Breast epithelium (tissue), 4 donors: ENCODE measurements at regions not wholly inside any gene's neighbourhood (a gene's known extent, or its start where the extent isn't known, plus 50 kb on each side); places are given as distances from the start of the nearest gene placed in this dataset.
"Not testable (repeated sequence)": the region's sequence is repeated elsewhere in the genome, so short reads cannot be mapped to it uniquely, and the experiment has no call there.

Experiments
- DNase-seq, 2 donors: peaks; one replicate each; pipeline ENCODE4 v3.0.0-alpha.2; 2019; ENCODE audit warnings: low spot score in 2 of 2
- H3K27ac ChIP-seq, 2 donors: fragments of 200-600 bp; sonication (generic) in 1 of 2; one replicate each; pipeline ENCODE4 v1.5.1; 2016 to 2019; ENCODE audit warnings: mild to moderate bottlenecking in 1 of 2
- H3K27me3 ChIP-seq, 2 donors: fragments of 200-600 bp; sonication (generic) in 1 of 2; one replicate each; pipeline versions ENCODE4 v1.5.1 to v1.6.0; 2017 to 2019; ENCODE audit warnings: control low read depth in 1 of 2, mild to moderate bottlenecking in 1 of 2
- H3K36me3 ChIP-seq: fragments of 200-600 bp; one replicate; pipeline ENCODE4 v1.5.1; 2019
- H3K4me1 ChIP-seq, 2 donors: fragments of 200-600 bp; sonication (generic); one replicate each; pipeline ENCODE4 v1.5.1; 2016 to 2019; ENCODE audit warnings: control low read depth in 1 of 2
- H3K4me3 ChIP-seq, 3 donors: fragments of 200-600 bp; sonication (generic); 1 replicate in 2 of 3; 2 replicates in 1 of 3; pipeline ENCODE4 v1.5.1; 2016 to 2019; ENCODE audit warnings: mild to moderate bottlenecking in 3 of 3, moderate library complexity in 2 of 3
- H3K9me3 ChIP-seq, 2 donors: fragments of 200-600 bp; sonication (generic) in 1 of 2; one replicate each; pipeline ENCODE4 v1.5.1; 2016 to 2019; ENCODE audit warnings: control low read depth in 1 of 2
- CTCF ChIP-seq, 3 donors: fragments of 450-650 bp; IDR thresholded peaks; one replicate each; pipeline ENCODE4 v1.5.1; 2016 to 2017; ENCODE audit warnings: antibody characterized with exemption in 3 of 3, mild to moderate bottlenecking in 3 of 3, moderate library complexity in 3 of 3
- POLR2A ChIP-seq: fragments of 450-650 bp; IDR thresholded peaks from one replicate; pipeline ENCODE4 v1.6.1; 2016; ENCODE audit warnings: antibody characterized with exemption, mild to moderate bottlenecking, moderate library complexity
- POLR2AphosphoS5 ChIP-seq, 3 donors: sonication (generic); formaldehyde crosslinking; IDR thresholded peaks; one replicate each; pipeline ENCODE4 v1.6.1; 2017; ENCODE audit warnings: antibody characterized with exemption in 3 of 3
- intact Hi-C: fragments of 100-400 bp; cut with DNase I; formaldehyde crosslinking; loops from one replicate; pipeline ENCODE4 v1.15.1; 2023; ENCODE audit warnings: low total_unique reads

GRCh38 chr2:184444217-184444616 is 154.1 kb upstream of the ZNF804A start:
- DNase-seq = no peak
- TF ChIP-seq CTCF (IDR thresholded peaks at IDR 0.05) (no peak), POLR2AphosphoS5 (IDR thresholded peaks at IDR 0.05) (no peak), POLR2A (no peak)
- intact Hi-C loops = no loop called here

GRCh38 chr2:184444623-184445223 is 153.6 kb upstream of the ZNF804A start:
- no peak overlapping the region for H3K27ac ChIP-seq
- DNase-seq = no peak

More at GRCh38 chr2:184444217-184444616, 154.1 kb upstream of the ZNF804A start:
- Histone ChIP-seq H3K27me3 (no peaks in the 10 kb centered on the region), H3K4me3 (no peak overlapping the region), H3K9me3 (no peaks in the 10 kb centered on the region), H3K27ac (no peak overlapping the region), H3K4me1 (no peaks in the 10 kb centered on the region), H3K36me3 (no peaks in the 10 kb centered on the region)

GRCh38 chr2:184449760-184450159 is 148.6 kb upstream of the ZNF804A start:
- intact Hi-C loops = no loop called here
- no peak for TF ChIP-seq POLR2A
- TF ChIP-seq CTCF (IDR thresholded peaks at IDR 0.05) = no peak
- TF ChIP-seq POLR2AphosphoS5 (IDR thresholded peaks at IDR 0.05) = no peak
- no peak overlapping the region for H3K27ac ChIP-seq
- H3K27me3 ChIP-seq = no peaks in the 10 kb centered on the region
- no peaks in the 10 kb centered on the region for H3K4me1 ChIP-seq
- no peaks in the 10 kb centered on the region for H3K36me3 ChIP-seq
- H3K4me3 ChIP-seq = no peak overlapping the region
- H3K9me3 ChIP-seq = no peaks in the 10 kb centered on the region
- no peak for DNase-seq

More at GRCh38 chr2:184444623-184445223, 153.6 kb upstream of the ZNF804A start:
- H3K4me3 ChIP-seq = no peak overlapping the region
- TF ChIP-seq POLR2A (no peak), CTCF (IDR thresholded peaks at IDR 0.05) (no peak), POLR2AphosphoS5 (IDR thresholded peaks at IDR 0.05) (no peak)
- no peaks in the 10 kb centered on the region for H3K36me3 ChIP-seq
- no peaks in the 10 kb centered on the region for H3K4me1 ChIP-seq
- intact Hi-C loops = no loop called here
- no peaks in the 10 kb centered on the region for H3K27me3 ChIP-seq
- no peaks in the 10 kb centered on the region for H3K9me3 ChIP-seq

- no peak for DNase-seq
- H3K36me3 ChIP-seq = no peaks in the 10 kb centered on the region
- no peak overlapping the region for H3K4me3 ChIP-seq
- intact Hi-C loops = no loop called here
- TF ChIP-seq CTCF (IDR thresholded peaks at IDR 0.05) (no peak), POLR2A (no peak), POLR2AphosphoS5 (IDR thresholded peaks at IDR 0.05) (no peak)
- no peaks in the 10 kb centered on the region for H3K27me3 ChIP-seq
- H3K4me1 ChIP-seq = no peaks in the 10 kb centered on the region
- no peaks in the 10 kb centered on the region for H3K9me3 ChIP-seq
- H3K27ac ChIP-seq = no peak overlapping the region
These were observed 145.4 kb upstream of the ZNF804A start for GRCh38 chr2:184452907-184453306.

GRCh38 chr2:184455624-184456023 is 142.7 kb upstream of the ZNF804A start:
- no peak overlapping the region for H3K27ac ChIP-seq
- no peak for TF ChIP-seq POLR2A
- no peak for TF ChIP-seq CTCF (IDR thresholded peaks at IDR 0.05)
- no peak for TF ChIP-seq POLR2AphosphoS5 (IDR thresholded peaks at IDR 0.05)
- H3K9me3 ChIP-seq = no peaks in the 10 kb centered on the region
- no peaks in the 10 kb centered on the region for H3K4me1 ChIP-seq
- DNase-seq = no peak
- H3K27me3 ChIP-seq = no peaks in the 10 kb centered on the region
- intact Hi-C loops = no loop called here
- H3K36me3 ChIP-seq = no peaks in the 10 kb centered on the region
- no peak overlapping the region for H3K4me3 ChIP-seq

GRCh38 chr2:184456693-184457092 is 141.6 kb upstream of the ZNF804A start:
- intact Hi-C loops, H3K36me3 ChIP-seq: not testable (repeated sequence)

More at GRCh38 chr2:184456693-184457092, 141.6 kb upstream of the ZNF804A start:
- not testable (repeated sequence) for H3K4me3 ChIP-seq, H3K27me3 ChIP-seq, H3K9me3 ChIP-seq, H3K27ac ChIP-seq, DNase-seq, H3K4me1 ChIP-seq
